ENCODE measurements at regions not wholly inside any gene's neighbourhood (a gene's known extent, or its start where the extent isn't known, plus 50 kb on each side); places are given as distances from the start of the nearest gene placed in this dataset.

GRCh38 chr4:135605076-135605475, 1403.5 kb upstream of the PABPC4L start:
- no peak for DNase-seq (ENCODE audit: low read depth, low spot score)

DNA sequence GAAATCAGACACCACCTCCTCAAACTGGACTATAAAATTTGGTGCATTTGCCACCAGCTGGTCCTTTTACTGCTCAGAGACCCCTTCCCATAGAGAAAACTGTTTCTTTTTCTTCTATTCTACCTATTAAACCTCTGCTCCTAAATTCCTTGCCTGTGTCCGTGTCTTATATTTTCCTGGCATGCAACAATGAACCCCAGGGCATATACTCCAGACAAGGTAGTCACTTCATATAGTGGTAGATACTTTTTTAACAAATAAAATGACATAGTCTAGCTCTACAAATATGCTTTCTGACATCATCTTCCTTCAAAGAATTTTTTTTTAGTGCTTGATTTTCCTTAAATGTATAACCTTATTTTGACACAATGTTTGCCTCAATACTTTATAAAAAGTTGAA, 1402.9 kb upstream of the PABPC4L start:
- DNase-seq (ENCODE audit: low read depth, low spot score): no peak

DNA sequence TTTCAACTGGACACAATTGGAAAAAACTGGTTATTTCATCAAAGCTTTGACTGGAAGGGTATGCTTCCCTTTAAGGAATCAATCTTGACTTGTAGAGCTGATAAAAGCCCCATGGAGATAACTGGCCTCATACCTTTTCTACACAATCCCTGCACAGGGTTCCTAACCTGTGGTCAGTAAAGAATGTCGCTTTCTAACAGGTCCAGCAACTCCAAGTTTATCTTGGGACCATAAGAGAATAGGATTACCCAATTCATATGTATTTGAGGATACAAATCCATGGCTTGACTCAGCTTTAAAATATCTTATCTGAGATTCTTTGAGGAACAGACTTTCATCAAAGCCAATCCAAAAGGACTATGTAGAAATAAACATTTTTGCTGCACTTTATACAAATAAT, 1399.8 kb upstream of the PABPC4L start:
- DNase-seq (ENCODE audit: low read depth, low spot score): no peak

GRCh38 chr4:135598151-135598550, 1396.6 kb upstream of the PABPC4L start:
- DNase-seq (ENCODE audit: low read depth, low spot score): no peak

GRCh38 chr4:135594521-135594920, 1392.9 kb upstream of the PABPC4L start:
- no peak for DNase-seq (ENCODE audit: low read depth, low spot score)

- DNase-seq (ENCODE audit: low read depth, low spot score): no peak
These were observed 1373.5 kb upstream of the PABPC4L start for GRCh38 chr4:135575041-135575440.

- no peak for DNase-seq (ENCODE audit: low read depth, low spot score)
These were observed 1371.7 kb upstream of the PABPC4L start for GRCh38 chr4:135573251-135573650.

DNA sequence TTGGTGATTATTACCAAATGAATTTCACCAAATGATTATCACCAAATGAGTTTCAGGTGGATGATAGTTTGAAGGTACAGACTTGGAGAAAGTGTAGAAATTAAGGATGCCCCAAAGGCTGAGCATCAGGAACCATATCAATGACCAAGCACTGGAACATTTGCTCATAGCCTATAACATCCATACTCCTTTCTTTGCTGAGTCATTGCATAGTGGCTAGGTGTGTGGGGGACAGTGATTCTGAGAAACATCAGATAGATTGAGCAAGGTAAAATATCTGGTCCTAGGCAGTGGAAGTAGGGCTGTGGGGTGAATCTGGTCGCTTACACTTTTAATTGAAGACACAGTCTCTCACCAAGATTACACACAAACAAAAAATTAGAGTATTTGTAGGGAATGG, 1362.5 kb upstream of the PABPC4L start:
- DNase-seq (ENCODE audit: low read depth, low spot score): no peak

GRCh38 chr4:135553213-135553612, 1351.6 kb upstream of the PABPC4L start:
- no peak for DNase-seq (ENCODE audit: low read depth, low spot score)

- DNase-seq (ENCODE audit: low read depth, low spot score): no peak
These were observed 1350.5 kb upstream of the PABPC4L start for GRCh38 chr4:135552131-135552530.

DNA sequence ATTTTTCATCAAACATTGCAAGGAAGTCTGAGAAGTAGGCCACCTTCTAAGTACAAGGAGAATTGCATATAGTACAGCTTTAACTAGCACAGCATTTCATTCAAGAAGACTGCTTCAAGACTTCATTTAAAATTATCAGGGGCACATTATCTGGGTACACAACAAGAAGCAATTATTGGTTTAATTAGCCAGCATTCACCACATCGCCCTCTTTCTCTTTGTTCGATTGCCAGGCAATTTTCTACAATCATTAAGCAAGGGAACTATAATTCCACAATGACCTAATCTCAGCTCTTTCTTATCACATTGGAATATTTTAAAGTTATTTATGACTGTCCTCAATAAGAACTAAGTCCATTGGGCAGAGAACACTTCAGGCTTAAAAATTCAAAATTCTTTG, 1347.1 kb upstream of the PABPC4L start:
- DNase-seq (ENCODE audit: low read depth, low spot score): no peak

DNA sequence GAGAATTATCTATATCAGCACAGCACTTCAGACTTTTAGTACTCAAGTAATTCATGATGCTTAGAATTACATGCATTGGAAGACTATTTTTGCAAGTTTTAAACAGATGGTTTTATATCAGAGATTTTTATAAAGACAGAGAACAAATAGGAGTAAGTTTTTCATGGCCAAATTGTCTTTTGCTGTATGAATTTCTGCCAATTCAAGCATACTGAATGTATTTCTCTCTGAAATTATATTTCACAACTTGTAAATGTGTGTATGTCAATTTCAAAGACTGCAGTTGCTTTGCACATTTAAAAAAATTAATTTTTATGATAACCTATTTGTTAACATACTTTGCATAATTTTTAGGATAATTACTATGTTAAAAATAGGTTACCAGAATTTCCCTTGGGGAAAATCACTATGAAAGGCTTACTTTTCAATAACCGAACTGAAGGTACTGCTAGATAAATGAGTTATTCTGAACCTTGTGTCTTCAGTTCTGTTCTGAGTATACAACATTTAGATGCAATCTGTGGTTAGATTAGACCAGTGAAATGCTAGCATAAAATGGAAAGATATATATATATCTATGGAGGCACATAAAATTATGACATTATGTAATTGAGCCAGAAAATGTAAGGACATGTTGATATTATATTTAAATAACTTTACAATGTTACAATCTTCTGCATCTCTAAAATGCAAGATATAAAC, 1344.2 kb upstream of the PABPC4L start:
- no peak for DNase-seq (ENCODE audit: low read depth, low spot score)

GRCh38 chr4:135538698-135539097, 1337.1 kb upstream of the PABPC4L start:
- no peak for DNase-seq (ENCODE audit: low read depth, low spot score)

DNA sequence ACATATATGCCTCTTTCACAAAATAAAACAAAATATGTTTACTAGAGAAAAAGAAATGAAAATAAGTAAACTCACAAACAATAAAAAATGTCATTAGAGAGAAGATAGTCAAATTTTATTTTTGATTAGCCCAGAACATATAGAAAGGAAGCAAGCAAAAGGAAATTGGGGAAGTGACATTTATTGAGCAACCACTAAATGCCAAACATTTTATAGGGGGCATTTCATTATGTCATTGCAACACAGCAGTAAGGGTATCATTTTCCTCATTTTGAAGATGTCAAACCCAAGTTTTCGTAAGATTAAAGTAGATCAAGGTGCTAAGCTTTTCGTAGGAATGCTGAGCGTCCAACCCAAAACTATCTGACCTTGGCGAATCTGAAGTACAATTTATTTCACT, 1331.5 kb upstream of the PABPC4L start:
- no peak for DNase-seq (ENCODE audit: low read depth, low spot score)

- DNase-seq (ENCODE audit: low read depth, low spot score): no peak
These were observed 1330.5 kb upstream of the PABPC4L start for GRCh38 chr4:135532132-135532531.

GRCh38 chr4:135515295-135515694, 1313.7 kb upstream of the PABPC4L start:
- DNase-seq (ENCODE audit: low read depth, low spot score): no peak

DNA sequence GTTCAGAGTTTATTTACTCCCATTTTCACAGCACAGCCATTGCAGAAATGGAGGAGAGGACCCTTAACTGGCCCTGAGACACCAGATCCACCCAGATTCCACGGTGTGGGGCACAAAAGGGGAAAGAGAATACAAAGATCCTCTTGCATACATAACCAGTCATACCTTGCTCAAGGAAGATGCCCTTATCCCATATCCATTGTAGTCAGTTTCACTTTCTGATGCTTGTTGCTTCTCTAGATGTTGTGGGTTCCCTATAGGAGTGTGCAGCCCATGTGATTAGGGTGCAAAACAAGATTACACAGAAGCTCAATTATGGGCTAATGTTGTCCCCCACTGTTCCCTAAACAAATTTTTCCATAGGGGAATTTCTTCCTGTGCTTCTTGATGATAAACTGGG, 1309.0 kb upstream of the PABPC4L start:
- no peak for DNase-seq (ENCODE audit: low read depth, low spot score)

GRCh38 chr4:135508006-135508714, 1306.6 kb upstream of the PABPC4L start:
- DNase-seq (ENCODE audit: low read depth, low spot score): no peak

DNA sequence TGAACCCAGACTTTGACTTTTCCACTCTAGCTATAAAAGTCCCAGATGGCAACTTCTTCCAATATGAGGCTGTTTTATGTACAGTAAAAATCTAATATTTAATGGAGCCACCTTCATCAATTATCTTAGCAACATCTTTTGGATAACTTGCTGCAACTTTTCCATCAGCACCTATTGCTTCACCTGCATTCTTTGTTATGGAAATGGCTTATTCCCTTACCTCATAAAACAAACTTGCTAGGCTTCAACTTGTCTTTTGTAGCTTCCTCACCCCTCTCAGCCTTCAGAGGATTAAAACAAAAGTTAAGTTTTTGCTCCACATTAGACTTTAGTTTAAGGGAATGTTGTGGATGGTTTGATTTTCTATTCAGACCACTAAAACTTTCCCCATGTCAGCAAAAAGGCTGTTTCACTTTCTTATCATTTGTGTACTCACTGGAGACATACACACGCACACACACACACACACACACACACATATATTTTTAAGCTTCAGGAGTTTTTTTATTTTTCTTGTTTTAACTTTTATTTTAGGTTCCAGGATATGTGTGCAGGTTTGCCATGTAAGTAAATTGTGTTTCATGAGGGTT, 1296.1 kb upstream of the PABPC4L start:
- no peak for DNase-seq (ENCODE audit: low read depth, low spot score)

GRCh38 chr4:135492439-135492838, 1290.8 kb upstream of the PABPC4L start:
- DNase-seq (ENCODE audit: low read depth, low spot score): no peak

GRCh38 chr4:135485371-135485770, 1283.8 kb upstream of the PABPC4L start:
- no peak for DNase-seq (ENCODE audit: low read depth, low spot score)

DNA sequence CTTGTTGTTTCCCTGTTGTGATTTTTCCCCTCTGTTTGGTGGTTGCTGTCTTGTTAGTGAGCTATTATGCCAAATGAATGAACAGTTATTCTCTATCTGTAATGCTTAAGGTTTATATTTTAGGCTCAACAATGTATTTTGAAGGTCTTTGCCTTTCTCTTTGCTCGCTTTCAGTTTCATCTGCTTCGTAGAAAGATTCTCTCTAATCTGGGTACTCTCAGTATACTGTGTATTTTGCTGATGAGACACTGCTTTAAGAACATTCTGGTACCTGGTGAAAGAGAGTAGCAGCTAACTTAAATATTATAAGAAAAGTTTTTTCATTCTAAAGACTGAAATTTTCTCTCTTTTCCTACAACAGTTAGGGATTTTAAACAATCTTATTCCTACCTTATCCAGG, 1274.7 kb upstream of the PABPC4L start:
- no peak for DNase-seq (ENCODE audit: low read depth, low spot score)

DNA sequence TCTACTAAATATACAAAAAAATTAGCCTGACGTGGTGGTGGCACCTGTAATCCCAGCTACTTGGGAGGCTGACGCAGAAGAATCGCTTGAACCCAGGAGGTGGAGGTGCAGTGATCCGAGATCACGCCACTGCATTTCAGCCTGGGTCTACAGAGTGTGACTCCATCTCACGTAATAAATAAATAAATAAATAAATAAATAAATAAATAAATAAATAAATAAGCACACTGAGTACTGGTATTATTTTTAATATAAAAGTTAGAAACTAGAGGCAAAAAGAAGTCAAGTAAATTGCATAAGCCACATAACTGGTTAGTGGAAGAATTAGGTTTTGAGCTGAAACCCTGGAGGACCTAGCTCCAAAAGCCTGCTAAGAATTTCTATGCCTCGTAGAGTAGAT, 1262.7 kb upstream of the PABPC4L start:
- DNase-seq (ENCODE audit: low read depth, low spot score): no peak

Data from iPS DF 19.7 (cell line).